NCI-H446 (cell line): ENCODE measurements at regions not wholly inside any gene's neighbourhood (a gene's known extent, or its start where the extent isn't known, plus 50 kb on each side); places are given as distances from the start of the nearest gene placed in this dataset.
"Not testable (repeated sequence)": the region's sequence is repeated elsewhere in the genome, so short reads cannot be mapped to it uniquely, and the experiment has no call there.

Experiments
- DNase-seq, 2 experiments: peaks; one replicate each; lab custom pipeline; 2025; lab: John Stamatoyannopoulos, UW

GRCh38 chr2:142649581-142649980 is 227.9 kb upstream of the KYNU start:
- DNase-seq, result no peak

GRCh38 chr2:142642650-142643049 is 234.8 kb upstream of the KYNU start:
- no peak for DNase-seq

GRCh38 chr2:142629193-142629592 is 248.3 kb upstream of the KYNU start:
- no peak for DNase-seq

- DNase-seq, result no peak
Observed at GRCh38 chr2:142621287-142621686, 256.2 kb upstream of the KYNU start.

GRCh38 chr2:142617461-142617860 is 260.0 kb upstream of the KYNU start:
- DNase-seq, result no peak

- no peak for DNase-seq
Observed at GRCh38 chr2:142615876-142616275, 261.6 kb upstream of the KYNU start.

- not testable (repeated sequence) for DNase-seq
Observed at GRCh38 chr2:142613193-142613592, 264.3 kb upstream of the KYNU start.

GRCh38 chr2:142605421-142605820 is 272.0 kb upstream of the KYNU start:
- no peak for DNase-seq

- peak; percentile 21 to 48 for DNase-seq
Observed at GRCh38 chr2:142603759-142604158, 273.7 kb upstream of the KYNU start.

- DNase-seq, result no peak
Observed at GRCh38 chr2:142602418-142602989, 275.0 kb upstream of the KYNU start.

GRCh38 chr2:142601794-142602193 is 275.7 kb upstream of the KYNU start:
- peak in 1 of 2 experiments; percentile 60 for DNase-seq

- no peak for DNase-seq
Observed at GRCh38 chr2:142599504-142599903, 278.0 kb upstream of the KYNU start.

GRCh38 chr2:142598846-142599245 is 278.6 kb upstream of the KYNU start:
- DNase-seq, result no peak

GRCh38 chr2:142596334-142597088 is 281.0 kb upstream of the KYNU start:
- no peak for DNase-seq

GRCh38 chr2:142594935-142595334 is 282.5 kb upstream of the KYNU start:
- no peak for DNase-seq

GRCh38 chr2:142592171-142592570 is 285.3 kb upstream of the KYNU start:
- DNase-seq, result no peak

GRCh38 chr2:142591420-142591819 is 286.0 kb upstream of the KYNU start:
- DNase-seq, result no peak

GRCh38 chr2:142588269-142588668 is 289.2 kb upstream of the KYNU start:
- no peak for DNase-seq

- no peak for DNase-seq
Observed at GRCh38 chr2:142586693-142587580, 290.5 kb upstream of the KYNU start.

- no peak for DNase-seq
Observed at GRCh38 chr2:142585785-142586184, 291.7 kb upstream of the KYNU start.

- peak in 1 of 2 experiments; percentile 15 for DNase-seq
Observed at GRCh38 chr2:142582317-142582716, 295.1 kb upstream of the KYNU start.

GRCh38 chr2:142581491-142581890 is 296.0 kb upstream of the KYNU start:
- DNase-seq, result no peak

- DNase-seq, result no peak
Observed at GRCh38 chr2:142580691-142581090, 296.8 kb upstream of the KYNU start.
